OCI-LY1 (cell line): ENCODE measurements at regions not wholly inside any gene's neighbourhood (a gene's known extent, or its start where the extent isn't known, plus 50 kb on each side); places are given as distances from the start of the nearest gene placed in this dataset.
"Not testable (repeated sequence)": the region's sequence is repeated elsewhere in the genome, so short reads cannot be mapped to it uniquely, and the experiment has no call there.

Source experiments
- H2AFZ ChIP-seq: fragments of 200-600 bp; sonication (generic), shearing (Covaris generic); 2 replicates; pipeline ENCODE4 v1.6.0; 2014; ENCODE audit warnings: antibody characterized with exemption, mild to moderate bottlenecking, low read length
- H3F3A ChIP-seq: fragments of 200-600 bp; sonication (generic), shearing (Covaris generic); 2 replicates; pipeline ENCODE4 v1.6.0; 2014; ENCODE audit warnings: mild to moderate bottlenecking, antibody characterized with exemption, low read length, moderate library complexity; ENCODE audit not compliant: insufficient read depth
- H3K27ac ChIP-seq: fragments of 200-600 bp; sonication (generic); 2 replicates; pipeline ENCODE4 v1.5.1; 2014; ENCODE audit warnings: low read length, mixed run types, mild to moderate bottlenecking, low read depth; ENCODE audit not compliant: poor library complexity, severe bottlenecking
- H3K27me3 ChIP-seq: fragments of 200-600 bp; sonication (generic); 2 replicates; pipeline ENCODE4 v1.6.0; 2014; ENCODE audit warnings: antibody characterized with exemption, mild to moderate bottlenecking, low read length, moderate library complexity; ENCODE audit not compliant: insufficient read depth
- H3K36me3 ChIP-seq: fragments of 200-600 bp; sonication (generic); 2 replicates; pipeline ENCODE4 v1.6.1; 2014; ENCODE audit warnings: mild to moderate bottlenecking, antibody characterized with exemption, low read length, moderate library complexity, mixed read lengths; ENCODE audit not compliant: insufficient read depth
- H3K4me1 ChIP-seq: fragments of 200-600 bp; sonication (generic); 2 replicates; pipeline ENCODE4 v1.5.1; 2014; ENCODE audit warnings: mild to moderate bottlenecking, low read length, moderate library complexity; ENCODE audit not compliant: insufficient read depth, severe bottlenecking
- H3K4me2 ChIP-seq: fragments of 200-600 bp; sonication (generic), shearing (Covaris generic); 2 replicates; pipeline ENCODE4 v1.6.1; 2014; ENCODE audit warnings: low read length
- H3K4me3 ChIP-seq: fragments of 200-600 bp; sonication (generic); 2 replicates; pipeline ENCODE4 v1.5.1; 2014; ENCODE audit warnings: low read length, low read depth, mild to moderate bottlenecking, mixed read lengths; ENCODE audit not compliant: poor library complexity, severe bottlenecking
- H3K79me2 ChIP-seq: fragments of 200-600 bp; shearing (Covaris generic); 2 replicates; pipeline ENCODE4 v1.6.1; 2016; ENCODE audit warnings: mixed run types, low read length, mixed read lengths; ENCODE audit not compliant: insufficient read depth
- H3K9ac ChIP-seq: fragments of 200-600 bp; sonication (generic), shearing (Covaris generic); 2 replicates; pipeline ENCODE4 v1.6.1; 2014; ENCODE audit warnings: mild to moderate bottlenecking, low read length, mixed read lengths
- H3K9me2 ChIP-seq: fragments of 200-600 bp; sonication (generic), shearing (Covaris generic); 2 replicates; pipeline ENCODE4 v1.6.1; 2014; ENCODE audit warnings: low read depth, mild to moderate bottlenecking, low read length, mixed read lengths
- H3K9me3 ChIP-seq: fragments of 200-600 bp; shearing (Covaris generic); 2 replicates; pipeline ENCODE4 v1.6.1; 2014; ENCODE audit warnings: low read length, mixed read lengths
- H4K20me1 ChIP-seq: fragments of 200-600 bp; sonication (generic), shearing (Covaris generic); 2 replicates; pipeline ENCODE4 v1.6.0; 2016; ENCODE audit warnings: mild to moderate bottlenecking, low read length; ENCODE audit not compliant: insufficient read depth
- EZH2 ChIP-seq: fragments of 200-600 bp; sonication (generic), shearing (Covaris generic); IDR thresholded peaks from 2 replicates; pipeline ENCODE4 v1.8.0; 2017; ENCODE audit warnings: borderline replicate concordance, mixed run types, mild to moderate bottlenecking, antibody characterized with exemption, low read length, moderate library complexity, mixed read lengths
- TF ChIP-seq, protein P1 (sequence below): fragments of 200-600 bp; sonication (generic), shearing (Covaris generic); IDR thresholded peaks from 2 replicates; pipeline ENCODE4 v1.5.1; 2017; ENCODE audit warnings: mild to moderate bottlenecking, antibody characterized with exemption, low read length, moderate library complexity, mixed read lengths

GRCh38 chr3:78507196-78507984, 1260.4 kb downstream of the ROBO1 start:
- Histone ChIP-seq H3K9ac (no peak overlapping the region), H2AFZ (no peak overlapping the region), H3K79me2 (no peaks in the 10 kb centered on the region), H3K4me1 (no peaks in the 10 kb centered on the region), H3K27me3 (no peaks in the 10 kb centered on the region), H3K27ac (no peak overlapping the region), H4K20me1 (no peaks in the 10 kb centered on the region), H3K4me3 (no peak overlapping the region), H3K9me2 (no peaks in the 10 kb centered on the region), H3K4me2 (no peak overlapping the region), H3F3A (no peaks in the 10 kb centered on the region), H3K36me3 (no peaks in the 10 kb centered on the region), H3K9me3 (no peaks in the 10 kb centered on the region)
- TF ChIP-seq, protein P1, sequence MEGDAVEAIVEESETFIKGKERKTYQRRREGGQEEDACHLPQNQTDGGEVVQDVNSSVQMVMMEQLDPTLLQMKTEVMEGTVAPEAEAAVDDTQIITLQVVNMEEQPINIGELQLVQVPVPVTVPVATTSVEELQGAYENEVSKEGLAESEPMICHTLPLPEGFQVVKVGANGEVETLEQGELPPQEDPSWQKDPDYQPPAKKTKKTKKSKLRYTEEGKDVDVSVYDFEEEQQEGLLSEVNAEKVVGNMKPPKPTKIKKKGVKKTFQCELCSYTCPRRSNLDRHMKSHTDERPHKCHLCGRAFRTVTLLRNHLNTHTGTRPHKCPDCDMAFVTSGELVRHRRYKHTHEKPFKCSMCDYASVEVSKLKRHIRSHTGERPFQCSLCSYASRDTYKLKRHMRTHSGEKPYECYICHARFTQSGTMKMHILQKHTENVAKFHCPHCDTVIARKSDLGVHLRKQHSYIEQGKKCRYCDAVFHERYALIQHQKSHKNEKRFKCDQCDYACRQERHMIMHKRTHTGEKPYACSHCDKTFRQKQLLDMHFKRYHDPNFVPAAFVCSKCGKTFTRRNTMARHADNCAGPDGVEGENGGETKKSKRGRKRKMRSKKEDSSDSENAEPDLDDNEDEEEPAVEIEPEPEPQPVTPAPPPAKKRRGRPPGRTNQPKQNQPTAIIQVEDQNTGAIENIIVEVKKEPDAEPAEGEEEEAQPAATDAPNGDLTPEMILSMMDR: no peak
- TF ChIP-seq EZH2: no peak

GRCh38 chr3:78511840-78512239, 1256.0 kb downstream of the ROBO1 start:
- Histone ChIP-seq H3K9me2 (no peaks in the 10 kb centered on the region), H3K79me2 (no peaks in the 10 kb centered on the region), H3F3A (no peaks in the 10 kb centered on the region), H3K9ac (no peak overlapping the region), H4K20me1 (no peaks in the 10 kb centered on the region), H3K4me2 (no peak overlapping the region), H2AFZ (no peak overlapping the region), H3K9me3 (no peaks in the 10 kb centered on the region), H3K4me3 (no peak overlapping the region), H3K27ac (no peak overlapping the region), H3K27me3 (no peaks in the 10 kb centered on the region), H3K4me1 (no peaks in the 10 kb centered on the region), H3K36me3 (no peaks in the 10 kb centered on the region)
- TF ChIP-seq, protein P1: no peak

- not testable (repeated sequence) for H3K79me2 ChIP-seq, H3K4me1 ChIP-seq, H3K9me3 ChIP-seq, H3K9me2 ChIP-seq, H3K27me3 ChIP-seq, H3K27ac ChIP-seq, H3F3A ChIP-seq, H3K9ac ChIP-seq, H3K36me3 ChIP-seq, H3K4me3 ChIP-seq, H4K20me1 ChIP-seq, H3K4me2 ChIP-seq, H2AFZ ChIP-seq
Observed at GRCh38 chr3:78512786-78513185, 1255.0 kb downstream of the ROBO1 start.

DNA sequence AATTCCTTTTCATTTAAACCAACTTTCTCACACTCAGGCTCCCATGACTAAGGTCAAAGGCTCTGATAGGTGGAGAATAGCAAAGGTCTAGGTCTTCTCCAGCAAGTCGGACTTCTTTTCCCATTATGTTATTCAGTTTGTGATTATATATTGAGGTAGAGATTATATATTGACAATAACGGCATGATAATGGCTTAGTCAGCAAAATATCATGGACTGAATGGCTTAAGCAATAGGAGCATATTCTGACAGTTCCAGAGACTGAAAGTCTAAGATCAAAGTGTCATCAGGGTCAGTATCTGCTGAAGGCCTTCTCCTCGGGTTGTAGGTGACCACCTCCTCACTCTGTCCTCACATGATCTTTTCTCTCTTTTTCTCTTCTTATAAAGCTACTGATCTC, 1251.4 kb downstream of the ROBO1 start:
- Histone ChIP-seq H3K4me3 (no peak overlapping the region), H3K27ac (no peak overlapping the region), H3K79me2 (no peaks in the 10 kb centered on the region), H4K20me1 (no peaks in the 10 kb centered on the region), H3K4me2 (no peak overlapping the region), H3K36me3 (no peaks in the 10 kb centered on the region), H3K4me1 (no peaks in the 10 kb centered on the region), H3K9ac (no peak overlapping the region), H3K27me3 (no peaks in the 10 kb centered on the region), H3K9me3 (no peaks in the 10 kb centered on the region), H2AFZ (no peak overlapping the region), H3K9me2 (no peaks in the 10 kb centered on the region), H3F3A (no peaks in the 10 kb centered on the region)
- no peak for TF ChIP-seq EZH2
- TF ChIP-seq, protein P1: no peak
